Panc1 (cell line): ENCODE measurements at regions not wholly inside any gene's neighbourhood (a gene's known extent, or its start where the extent isn't known, plus 50 kb on each side); places are given as distances from the start of the nearest gene placed in this dataset.

ENCODE experiments used
- ATAC-seq: fragments of 200-7000 bp; cut with Tn5 transposase; 2 replicates; pipeline ENCODE4 v1.9.1; 2020; ENCODE audit warnings: mild to moderate bottlenecking, moderate library complexity
- BruUV-seq: library from RNA; stranded (reverse); fragments of 400-500 nt; replicated peaks from 2 replicates; lab custom pipeline; 2021; lab: Mats Ljungman, UMichigan
- CTCF ChIA-PET: fragments of 300-600 bp; sonication (Branson Sonifier 250); formaldehyde crosslinking; loops from one replicate; lab custom pipeline; 2022; ENCODE audit warnings: antibody characterized with exemption; lab: Charles Lee
- POLR2A ChIA-PET: fragments of 300-600 bp; sonication (Branson Sonifier 250); formaldehyde crosslinking; loops from one replicate; lab custom pipeline; 2022; ENCODE audit warnings: antibody characterized with exemption; lab: Charles Lee
- DNase-seq: peaks from one replicate; pipeline ENCODE4 v3.0.0-alpha.2; 2010; ENCODE audit warnings: low read depth, low spot score
- H3K27ac ChIP-seq: 2 replicates; pipeline ENCODE4 v1.5.1; 2011; ENCODE audit warnings: mild to moderate bottlenecking, low read length, inconsistent platforms
- H3K27me3 ChIP-seq: fragments of 200-500 bp; sonication (Bioruptor generic); 2 replicates; pipeline ENCODE4 v1.6.0; 2014; ENCODE audit warnings: low read length, inconsistent platforms; ENCODE audit not compliant: control insufficient read depth, insufficient read depth
- H3K36me3 ChIP-seq: fragments of 200-500 bp; sonication (Bioruptor generic); 2 replicates; pipeline ENCODE4 v1.5.1; 2014; ENCODE audit warnings: inconsistent platforms, mild to moderate bottlenecking, low read length, moderate library complexity; ENCODE audit not compliant: control insufficient read depth, insufficient read depth
- H3K4me1 ChIP-seq: 2 replicates; pipeline ENCODE4 v1.5.1; 2011; ENCODE audit warnings: inconsistent platforms, mild to moderate bottlenecking, low read length, moderate library complexity; ENCODE audit not compliant: control insufficient read depth, insufficient read depth
- H3K4me3 ChIP-seq, 2 experiments: 2 replicates each; pipeline ENCODE4 v1.5.1; 2011 to 2012; ENCODE audit warnings: low read depth in 2 of 2, low read length in 2 of 2, mild to moderate bottlenecking in 2 of 2, inconsistent platforms in 1 of 2, moderate library complexity in 1 of 2
- H3K9me3 ChIP-seq: fragments of 200-500 bp; sonication (Bioruptor generic); 2 replicates; pipeline ENCODE4 v1.5.1; 2014; ENCODE audit warnings: low read depth, mild to moderate bottlenecking, inconsistent platforms, low read length, moderate library complexity; ENCODE audit not compliant: control insufficient read depth, insufficient read depth
- CTCF ChIP-seq: fragments of 450-650 bp; IDR thresholded peaks from 2 replicates; pipeline ENCODE4 v1.5.1; 2017; ENCODE audit warnings: mild to moderate bottlenecking
- POLR2AphosphoS5 ChIP-seq: IDR thresholded peaks from 2 replicates; pipeline ENCODE4 v1.6.1; 2012; ENCODE audit warnings: mild to moderate bottlenecking, low read depth, low read length, moderate library complexity
- SIN3A ChIP-seq: IDR thresholded peaks from 2 replicates; pipeline ENCODE4 v1.6.1; 2012; ENCODE audit warnings: low read depth, mild to moderate bottlenecking, low read length, moderate library complexity, borderline replicate concordance; ENCODE audit not compliant: insufficient read depth
- TCF7L2 ChIP-seq: IDR thresholded peaks from 2 replicates; pipeline ENCODE4 v1.6.1; 2011; ENCODE audit warnings: mild to moderate bottlenecking, low read depth, low read length, inconsistent platforms
- in situ Hi-C: cut with HindIII; loops from 2 replicates; pipeline ENCODE4 v1.10.0; 2016; ENCODE audit warnings: low sequenced_read_pairs, low pct_unique_long_range_greater_than_20kb
- intact Hi-C: fragments of 100-400 bp; cut with micrococcal nuclease; formaldehyde crosslinking; loops from one replicate; pipeline ENCODE4 v1.10.0; 2022; ENCODE audit not compliant: unreplicated experiment
- TF ChIP-seq, protein P1 (sequence below), 2 experiments: IDR thresholded peaks; 2 replicates each; pipeline ENCODE4 v1.6.1; 2011 to 2012; ENCODE audit warnings: low read depth in 2 of 2, control low read depth in 1 of 2, low read length in 1 of 2, mild to moderate bottlenecking in 1 of 2, moderate library complexity in 1 of 2; ENCODE audit not compliant: insufficient read depth in 1 of 2

DNA sequence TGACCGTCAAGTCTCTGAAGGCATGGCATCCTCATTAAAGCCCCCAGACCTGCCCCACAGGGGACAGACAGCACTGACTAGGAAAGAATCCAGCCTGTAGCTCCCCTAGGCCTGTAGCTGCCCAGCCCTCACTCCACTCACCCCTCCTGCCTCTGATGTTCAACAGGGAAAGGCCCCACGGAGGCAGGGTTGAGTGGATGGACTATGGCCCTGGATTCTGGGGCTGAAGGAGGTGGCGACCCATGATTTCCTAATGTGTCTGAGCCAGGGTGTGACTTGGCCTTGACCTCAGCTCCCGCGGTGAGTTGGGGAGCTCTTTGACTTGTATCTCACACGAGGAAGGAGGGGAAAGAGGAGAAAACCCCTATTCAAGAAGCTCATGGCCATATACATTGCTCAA lies 238.5 kb upstream of the CSF3R start:
- POLR2A ChIA-PET = no interaction called here
- H3K4me1 ChIP-seq = no peaks in the 10 kb centered on the region
- CTCF ChIA-PET = no interaction called here
- H3K4me3 ChIP-seq = no peak overlapping the region
- no peak for ATAC-seq
- in situ Hi-C loops (no loop called here), intact Hi-C loops (no loop called here)
- no peaks in the 10 kb centered on the region for H3K9me3 ChIP-seq
- H3K27me3 ChIP-seq = peaks cover 25% of the 10 kb centered on the region
- no peak for DNase-seq
- H3K27ac ChIP-seq = no peak overlapping the region
- no TSS peak for BruUV-seq
- no peaks in the 10 kb centered on the region for H3K36me3 ChIP-seq
- TF ChIP-seq TCF7L2 = no peak
- TF ChIP-seq, protein P1, sequence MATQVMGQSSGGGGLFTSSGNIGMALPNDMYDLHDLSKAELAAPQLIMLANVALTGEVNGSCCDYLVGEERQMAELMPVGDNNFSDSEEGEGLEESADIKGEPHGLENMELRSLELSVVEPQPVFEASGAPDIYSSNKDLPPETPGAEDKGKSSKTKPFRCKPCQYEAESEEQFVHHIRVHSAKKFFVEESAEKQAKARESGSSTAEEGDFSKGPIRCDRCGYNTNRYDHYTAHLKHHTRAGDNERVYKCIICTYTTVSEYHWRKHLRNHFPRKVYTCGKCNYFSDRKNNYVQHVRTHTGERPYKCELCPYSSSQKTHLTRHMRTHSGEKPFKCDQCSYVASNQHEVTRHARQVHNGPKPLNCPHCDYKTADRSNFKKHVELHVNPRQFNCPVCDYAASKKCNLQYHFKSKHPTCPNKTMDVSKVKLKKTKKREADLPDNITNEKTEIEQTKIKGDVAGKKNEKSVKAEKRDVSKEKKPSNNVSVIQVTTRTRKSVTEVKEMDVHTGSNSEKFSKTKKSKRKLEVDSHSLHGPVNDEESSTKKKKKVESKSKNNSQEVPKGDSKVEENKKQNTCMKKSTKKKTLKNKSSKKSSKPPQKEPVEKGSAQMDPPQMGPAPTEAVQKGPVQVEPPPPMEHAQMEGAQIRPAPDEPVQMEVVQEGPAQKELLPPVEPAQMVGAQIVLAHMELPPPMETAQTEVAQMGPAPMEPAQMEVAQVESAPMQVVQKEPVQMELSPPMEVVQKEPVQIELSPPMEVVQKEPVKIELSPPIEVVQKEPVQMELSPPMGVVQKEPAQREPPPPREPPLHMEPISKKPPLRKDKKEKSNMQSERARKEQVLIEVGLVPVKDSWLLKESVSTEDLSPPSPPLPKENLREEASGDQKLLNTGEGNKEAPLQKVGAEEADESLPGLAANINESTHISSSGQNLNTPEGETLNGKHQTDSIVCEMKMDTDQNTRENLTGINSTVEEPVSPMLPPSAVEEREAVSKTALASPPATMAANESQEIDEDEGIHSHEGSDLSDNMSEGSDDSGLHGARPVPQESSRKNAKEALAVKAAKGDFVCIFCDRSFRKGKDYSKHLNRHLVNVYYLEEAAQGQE (IDR thresholded peaks at IDR 0.05; ENCODE audit: insufficient read depth in 1 of 2, low read depth in 2 of 2, low read length in 1 of 2) = no peak
- no peak for TF ChIP-seq SIN3A
- TF ChIP-seq POLR2AphosphoS5 = no peak
- TF ChIP-seq CTCF = no peak

GRCh38 chr1:36717431-36717830 lies 234.7 kb upstream of the CSF3R start:
- Histone ChIP-seq H3K36me3 (no peaks in the 10 kb centered on the region), H3K4me1 (no peaks in the 10 kb centered on the region), H3K27ac (no peak overlapping the region), H3K9me3 (no peaks in the 10 kb centered on the region), H3K27me3 (peaks cover 23% of the 10 kb centered on the region), H3K4me3 (no peak overlapping the region)
- no peak for TF ChIP-seq SIN3A
- ATAC-seq (no peak), DNase-seq (no peak)
- no TSS peak for BruUV-seq
- ChIA-PET CTCF (interaction anchor here (0.6 kb wide), 1 partner anchor 606 kb away, joined by 10 read pairs; no protein-coding TSS in a partner anchor), POLR2A (no interaction called here)
- intact Hi-C loops (no loop called here), in situ Hi-C loops (no loop called here)

GRCh38 chr1:36715797-36716196 lies 233.1 kb upstream of the CSF3R start:
- DNase-seq = no peak
- ChIA-PET CTCF (no interaction called here), POLR2A (no interaction called here)
- intact Hi-C loops = no loop called here
- in situ Hi-C loops = no loop called here
- no peaks in the 10 kb centered on the region for H3K36me3 ChIP-seq
- H3K27me3 ChIP-seq = peaks cover 21% of the 10 kb centered on the region
- BruUV-seq = no TSS peak
- TF ChIP-seq CTCF (no peak), SIN3A (no peak), POLR2AphosphoS5 (no peak), TCF7L2 (no peak)
- TF ChIP-seq, protein P1 (IDR thresholded peaks at IDR 0.05; ENCODE audit: insufficient read depth in 1 of 2, low read depth in 2 of 2, low read length in 1 of 2) = no peak
- H3K4me1 ChIP-seq = no peaks in the 10 kb centered on the region
- H3K27ac ChIP-seq = no peak overlapping the region
- no peaks in the 10 kb centered on the region for H3K9me3 ChIP-seq
- ATAC-seq = no peak
- H3K4me3 ChIP-seq = no peak overlapping the region
